Activated naive CD4-positive, alpha-beta T cell treated with anti-CD3 and anti-CD28 coated beads, Interleukin-2, amount 50 U/mL, for 72 hours (primary cell): ENCODE measurements at regions not wholly inside any gene's neighbourhood (a gene's known extent, or its start where the extent isn't known, plus 50 kb on each side); places are given as distances from the start of the nearest gene placed in this dataset.
A peak's percentile ranks its signal among the peaks of the same experiment; 100 is the strongest.
"Not testable (repeated sequence)": the region's sequence is repeated elsewhere in the genome, so short reads cannot be mapped to it uniquely, and the experiment has no call there.

Source experiments
- ATAC-seq, 2 donors: fragments of 150-1000 bp; cut with Tn5 transposase; 2 replicates each; pipeline ENCODE4 v1.10.0; 2021; ENCODE audit warnings: mild to moderate bottlenecking in 2 of 2, moderate library complexity in 2 of 2
- DNase-seq, 2 donors: peaks; one replicate each; pipeline ENCODE4 v3.0.0; 2021 to 2022; ENCODE audit warnings: low spot score in 2 of 2
- H3K27ac Mint-ChIP-seq, 2 donors: one replicate each; pipeline ENCODE4 v1.8.0; 2022; ENCODE audit warnings: mild to moderate bottlenecking in 2 of 2, mixed read lengths in 2 of 2
- H3K36me3 Mint-ChIP-seq, 2 donors: one replicate each; pipeline ENCODE4 v1.8.0; 2022; ENCODE audit warnings: mixed read lengths in 2 of 2
- H3K9me3 Mint-ChIP-seq, 2 donors: one replicate each; pipeline ENCODE4 v1.8.0; 2022; ENCODE audit warnings: mixed read lengths in 2 of 2

GRCh38 chr15:21174761-21175160, 265.5 kb downstream of the POTEB3 start:
- H3K36me3 Mint-ChIP-seq, H3K9me3 Mint-ChIP-seq, DNase-seq, H3K27ac Mint-ChIP-seq, ATAC-seq: not testable (repeated sequence)

DNA sequence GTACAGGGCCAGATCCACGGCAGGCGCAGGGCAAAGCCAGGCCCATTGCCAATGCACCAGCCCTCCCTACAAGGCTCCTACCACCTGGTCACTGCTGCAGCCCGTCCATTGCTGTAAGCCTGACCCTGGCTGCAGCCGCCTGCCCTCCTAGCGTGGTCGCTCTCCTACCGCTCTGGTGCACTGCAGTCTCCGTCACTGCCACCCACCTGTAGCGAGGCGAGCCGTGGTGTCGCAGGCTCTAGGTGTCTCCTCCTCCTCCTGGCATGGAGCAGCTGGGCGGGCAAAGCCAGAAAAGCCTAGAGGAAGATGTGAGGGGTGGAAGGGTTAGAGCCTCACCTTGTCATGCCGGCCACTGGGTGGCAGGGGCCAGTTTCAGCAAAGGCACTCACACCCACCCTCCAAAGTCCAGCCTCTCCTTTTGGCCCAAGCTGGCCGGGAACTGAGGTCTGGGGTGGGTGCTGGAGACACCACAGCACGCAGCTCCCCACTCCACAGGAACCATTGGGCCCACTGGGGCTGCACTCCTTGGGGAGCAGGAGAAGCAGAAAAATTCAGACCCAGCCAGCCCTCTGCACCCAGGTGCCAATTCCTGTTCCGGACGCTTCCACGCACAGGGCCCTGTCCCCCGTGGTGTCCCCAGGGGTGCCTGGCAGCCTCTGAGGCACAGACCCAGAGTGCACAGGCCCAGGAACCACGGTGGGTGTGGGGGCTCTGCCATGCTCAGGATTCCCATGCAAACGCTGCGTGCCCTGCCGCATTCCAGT, 285.3 kb upstream of the POTEB2 start:
- H3K27ac Mint-ChIP-seq, DNase-seq, H3K9me3 Mint-ChIP-seq, H3K36me3 Mint-ChIP-seq, ATAC-seq: not testable (repeated sequence)

- not testable (repeated sequence) for DNase-seq, H3K36me3 Mint-ChIP-seq, H3K27ac Mint-ChIP-seq, H3K9me3 Mint-ChIP-seq, ATAC-seq
These were observed 282.0 kb upstream of the POTEB2 start for GRCh38 chr15:21148136-21148535.

GRCh38 chr15:21133893-21134292, 267.8 kb upstream of the POTEB2 start:
- not testable (repeated sequence) for H3K9me3 Mint-ChIP-seq, DNase-seq, H3K27ac Mint-ChIP-seq, H3K36me3 Mint-ChIP-seq, ATAC-seq

DNA sequence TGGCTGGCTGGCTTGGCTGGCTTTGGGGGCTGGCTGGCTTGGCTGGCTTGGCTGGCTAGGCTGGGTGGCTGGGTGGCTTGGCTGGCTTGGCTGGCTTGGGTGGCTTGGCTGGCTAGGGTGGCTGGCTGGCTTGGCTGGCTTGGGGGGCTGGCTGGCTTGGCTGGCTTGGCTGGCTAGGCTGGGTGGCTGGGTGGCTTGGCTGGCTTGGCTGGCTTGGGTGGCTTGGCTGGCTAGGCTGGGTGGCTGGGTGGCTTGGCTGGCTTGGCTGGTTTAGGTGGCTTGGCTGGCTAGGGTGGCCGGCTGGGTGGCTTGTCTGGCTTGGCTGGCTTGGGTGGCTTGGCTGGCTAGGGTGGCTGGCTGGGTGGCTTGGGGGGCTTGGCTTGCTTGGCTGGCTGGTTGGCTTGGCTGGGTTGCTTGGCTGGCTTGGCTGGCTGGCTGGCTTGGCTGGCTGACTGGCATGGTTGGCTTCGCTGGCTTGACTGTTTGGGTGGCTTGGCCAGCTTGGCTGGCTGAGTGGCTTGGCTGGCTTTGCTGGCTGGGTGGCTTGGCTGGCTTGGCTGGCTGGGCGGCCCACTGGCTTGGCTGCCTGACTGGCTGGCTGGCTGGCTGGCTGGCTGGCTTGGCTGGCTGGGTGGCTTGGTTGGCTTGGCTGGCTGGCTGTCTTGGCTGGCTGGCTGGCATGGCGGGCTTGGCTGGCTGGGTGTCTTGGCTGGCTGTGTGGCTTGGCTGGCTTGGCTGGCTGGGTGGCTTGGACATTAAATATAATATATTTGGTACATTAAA, 246.3 kb upstream of the POTEB2 start:
- H3K9me3 Mint-ChIP-seq, H3K36me3 Mint-ChIP-seq, H3K27ac Mint-ChIP-seq, ATAC-seq: not testable (repeated sequence)
- DNase-seq: peak in 1 of 2 donors; percentile 64

DNA sequence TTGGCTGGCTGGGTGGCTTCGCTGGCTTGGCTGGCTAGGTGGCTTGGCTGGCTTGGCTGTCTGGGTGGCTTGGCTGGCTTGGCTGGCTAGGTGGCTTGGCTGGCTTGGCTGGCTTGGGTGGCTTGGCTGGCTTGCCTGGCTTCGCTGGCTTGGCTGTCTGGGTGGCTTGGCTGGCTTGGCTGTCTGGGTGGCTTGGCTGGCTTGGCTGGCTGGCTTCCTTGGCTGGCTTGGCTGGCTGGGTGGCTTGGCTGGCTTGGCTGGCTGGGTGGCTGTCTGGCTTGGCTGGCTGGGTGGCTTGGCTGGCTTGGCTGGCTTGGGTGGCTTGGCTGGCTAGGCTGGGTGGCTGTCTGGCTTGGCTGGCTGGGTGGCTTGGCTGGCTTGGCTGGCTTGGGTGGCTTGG, 245.7 kb upstream of the POTEB2 start:
- not testable (repeated sequence) for H3K27ac Mint-ChIP-seq, H3K9me3 Mint-ChIP-seq, ATAC-seq, H3K36me3 Mint-ChIP-seq
- DNase-seq: peak; percentile 2 to 72

GRCh38 chr15:21111172-21111571, 245.1 kb upstream of the POTEB2 start:
- H3K36me3 Mint-ChIP-seq, H3K9me3 Mint-ChIP-seq, ATAC-seq, H3K27ac Mint-ChIP-seq: not testable (repeated sequence)
- DNase-seq: peak in 1 of 2 donors; percentile 57

DNA sequence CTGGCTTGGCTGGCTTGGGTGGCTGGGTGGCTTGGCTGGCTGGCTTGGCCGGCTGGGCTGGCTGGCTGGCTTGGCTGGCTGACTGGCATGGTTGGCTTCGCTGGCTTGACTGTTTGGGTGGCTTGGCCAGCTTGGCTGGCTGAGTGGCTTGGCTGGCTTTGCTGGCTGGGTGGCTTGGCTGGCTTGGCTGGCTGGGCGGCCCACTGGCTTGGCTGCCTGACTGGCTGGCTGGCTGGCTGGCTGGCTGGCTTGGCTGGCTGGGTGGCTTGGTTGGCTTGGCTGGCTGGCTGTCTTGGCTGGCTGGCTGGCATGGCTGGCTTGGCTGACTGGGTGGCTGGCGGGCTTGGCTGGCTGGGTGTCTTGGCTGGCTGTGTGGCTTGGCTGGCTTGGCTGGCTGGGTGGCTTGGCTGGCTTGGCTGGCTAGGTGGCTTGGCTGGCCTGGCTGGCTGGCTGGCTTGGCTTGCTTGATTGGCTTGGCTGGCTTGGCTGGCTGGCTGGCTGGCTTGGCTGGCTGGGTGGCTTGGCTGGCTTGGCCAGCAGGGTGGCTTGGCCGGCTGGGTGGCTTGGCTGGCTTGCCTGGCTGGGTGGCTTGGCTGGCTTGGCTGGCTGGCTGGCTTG, 244.2 kb upstream of the POTEB2 start:
- not testable (repeated sequence) for H3K36me3 Mint-ChIP-seq, H3K9me3 Mint-ChIP-seq, ATAC-seq, H3K27ac Mint-ChIP-seq
- DNase-seq: peak; percentile 9 to 86

DNA sequence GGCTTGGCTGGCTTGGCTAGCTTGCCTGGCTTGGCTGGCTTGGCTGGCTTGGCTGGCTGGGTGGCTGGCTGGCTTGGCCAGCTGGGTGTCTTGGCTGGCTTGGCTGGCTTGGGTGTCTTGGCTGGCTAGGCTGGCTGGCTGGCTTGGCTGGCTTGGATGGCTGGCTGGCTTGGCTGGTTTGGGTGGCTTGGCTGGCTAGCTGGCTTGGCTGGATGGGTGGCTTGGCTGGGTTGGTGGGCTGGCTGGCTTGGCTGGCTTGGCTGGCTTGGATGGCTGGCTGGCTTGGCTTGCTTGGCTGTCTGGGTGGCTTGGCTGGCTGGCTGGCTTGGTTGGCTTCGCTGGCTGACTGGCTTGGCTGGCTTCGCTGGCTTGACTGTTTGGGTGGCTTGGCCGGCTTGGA, 242.3 kb upstream of the POTEB2 start:
- not testable (repeated sequence) for H3K9me3 Mint-ChIP-seq, H3K27ac Mint-ChIP-seq

DNA sequence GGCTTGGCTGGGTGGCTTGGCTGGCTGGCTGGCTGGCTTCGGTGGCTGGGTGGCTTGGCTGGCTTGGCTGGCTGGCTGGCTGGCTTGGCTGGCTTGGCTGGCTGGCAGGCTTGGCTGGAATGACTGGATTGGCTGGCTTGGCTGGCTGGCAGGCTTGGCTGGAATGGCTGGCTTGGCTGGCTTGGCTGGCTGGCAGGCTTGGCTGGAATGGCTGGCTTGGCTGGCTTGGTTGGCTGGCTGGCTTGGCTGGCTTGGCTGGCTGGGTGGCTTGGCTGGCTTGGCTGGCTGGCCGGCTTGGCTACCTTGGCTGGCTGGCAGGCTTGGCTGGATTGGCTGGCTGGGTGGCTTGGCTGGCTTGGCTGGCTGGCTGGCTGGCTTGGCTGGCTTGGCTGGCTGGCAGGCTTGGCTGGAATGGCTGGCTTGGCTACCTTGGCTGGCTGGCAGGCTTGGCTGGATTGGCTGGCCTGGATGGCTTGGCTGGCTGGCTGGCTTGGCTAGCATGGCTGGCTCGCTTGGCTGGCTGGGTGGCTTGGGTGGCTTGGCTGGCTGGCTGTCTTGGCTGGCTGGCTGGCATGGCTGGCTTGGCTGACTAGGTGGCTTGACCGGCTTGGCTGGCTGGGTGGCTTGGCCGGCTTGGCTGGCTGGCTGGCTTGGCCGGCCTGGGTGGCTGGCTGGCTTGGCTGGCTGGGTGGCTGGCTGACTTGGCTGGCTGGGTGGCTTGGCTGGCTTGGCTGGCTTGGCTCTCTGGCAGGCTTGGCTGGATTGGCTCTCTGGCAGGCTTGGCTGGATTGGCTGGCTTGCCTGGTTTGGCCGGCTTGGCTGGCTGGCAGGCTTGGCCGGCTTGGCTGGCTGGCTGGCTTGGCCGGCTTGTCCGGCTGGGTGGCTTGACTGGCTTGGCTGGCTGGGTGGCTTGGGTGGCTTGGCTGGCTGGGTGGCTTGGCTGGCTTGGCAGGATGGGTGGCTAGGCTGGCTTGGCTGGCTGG, 241.6 kb upstream of the POTEB2 start:
- ATAC-seq, H3K9me3 Mint-ChIP-seq, DNase-seq, H3K36me3 Mint-ChIP-seq, H3K27ac Mint-ChIP-seq: not testable (repeated sequence)

More for the DNA sequence above, 242.3 kb upstream of the POTEB2 start:
- not testable (repeated sequence) for ATAC-seq, H3K36me3 Mint-ChIP-seq, DNase-seq

DNA sequence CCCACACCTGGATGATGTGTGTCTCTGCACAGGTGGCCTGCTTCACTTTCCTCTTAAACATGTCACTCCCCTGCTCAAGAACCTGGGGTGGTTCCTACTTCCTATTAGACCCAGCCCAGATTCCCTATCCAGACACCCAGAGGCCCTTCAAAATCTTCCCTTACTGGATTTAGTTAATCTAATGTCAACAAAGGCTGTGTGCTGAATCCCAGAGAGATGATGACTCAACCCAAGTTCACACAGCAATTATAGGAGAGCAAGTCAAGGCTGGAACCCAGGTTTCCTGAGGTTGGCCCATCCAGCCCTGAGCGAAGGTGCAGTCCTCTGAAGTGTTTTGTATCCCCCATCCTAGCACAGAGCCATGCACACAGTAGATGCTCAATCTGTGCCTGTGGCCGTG, 230.5 kb upstream of the POTEB2 start:
- not testable (repeated sequence) for H3K9me3 Mint-ChIP-seq, H3K36me3 Mint-ChIP-seq, H3K27ac Mint-ChIP-seq, DNase-seq, ATAC-seq

GRCh38 chr15:21079544-21079943, 213.4 kb upstream of the POTEB2 start:
- not testable (repeated sequence) for H3K9me3 Mint-ChIP-seq, H3K36me3 Mint-ChIP-seq, DNase-seq, H3K27ac Mint-ChIP-seq, ATAC-seq

- not testable (repeated sequence) for ATAC-seq
These were observed 202.8 kb upstream of the POTEB2 start for GRCh38 chr15:21068917-21069316.

DNA sequence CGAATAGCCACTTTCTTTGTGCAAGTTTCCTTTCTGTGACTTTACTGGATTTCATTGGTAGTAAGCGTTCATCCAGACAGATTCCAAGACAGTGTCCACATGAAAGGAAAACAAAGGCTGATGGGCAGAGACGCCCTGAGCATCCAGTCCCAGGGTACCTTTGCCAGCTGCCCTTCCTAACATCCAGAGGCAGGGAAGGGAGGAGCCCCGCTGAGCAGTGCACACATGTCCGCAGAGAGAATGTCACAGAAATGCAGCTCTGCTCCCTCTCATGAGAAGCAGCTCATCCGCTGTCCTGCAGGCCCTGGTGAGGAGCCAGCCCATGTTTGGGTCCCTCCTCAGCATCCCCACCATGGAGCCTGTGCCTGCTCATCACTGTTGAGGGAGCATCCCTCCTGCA, 197.4 kb upstream of the POTEB2 start:
- H3K36me3 Mint-ChIP-seq, DNase-seq, H3K27ac Mint-ChIP-seq, ATAC-seq, H3K9me3 Mint-ChIP-seq: not testable (repeated sequence)

More at GRCh38 chr15:21068917-21069316, 202.8 kb upstream of the POTEB2 start:
- not testable (repeated sequence) for H3K27ac Mint-ChIP-seq, H3K36me3 Mint-ChIP-seq, H3K9me3 Mint-ChIP-seq, DNase-seq

GRCh38 chr15:21062619-21063163, 196.6 kb upstream of the POTEB2 start:
- DNase-seq, H3K9me3 Mint-ChIP-seq, H3K36me3 Mint-ChIP-seq, H3K27ac Mint-ChIP-seq, ATAC-seq: not testable (repeated sequence)

DNA sequence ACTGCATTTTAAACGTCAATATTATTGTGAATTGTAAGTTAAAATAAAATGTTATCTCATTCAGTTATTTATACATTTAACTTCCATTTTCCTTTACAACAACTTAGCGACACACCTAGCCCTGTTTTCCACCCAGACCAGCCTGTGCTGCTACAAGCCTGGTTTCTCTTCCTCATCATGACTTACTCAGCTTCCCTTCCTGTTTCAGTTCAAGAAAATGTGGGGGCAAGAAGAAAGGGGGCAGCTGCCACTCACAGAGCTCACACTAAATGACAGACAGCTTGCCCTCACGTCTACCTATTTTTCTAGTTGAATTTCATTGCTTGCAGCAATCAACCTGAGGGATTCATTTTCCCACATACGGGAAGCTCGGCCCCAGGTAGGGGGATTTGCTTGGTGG, 185.8 kb upstream of the POTEB2 start:
- ATAC-seq, H3K36me3 Mint-ChIP-seq, H3K9me3 Mint-ChIP-seq, DNase-seq, H3K27ac Mint-ChIP-seq: not testable (repeated sequence)
